Neural cell (in vitro differentiated cells): ENCODE measurements at regions not wholly inside any gene's neighbourhood (a gene's known extent, or its start where the extent isn't known, plus 50 kb on each side); places are given as distances from the start of the nearest gene placed in this dataset.

ENCODE experiments used
- CTCF ChIP-seq: fragments of 450-650 bp; IDR thresholded peaks from 2 replicates; pipeline ENCODE4 v1.5.1; 2014; ENCODE audit warnings: antibody characterized with exemption, mild to moderate bottlenecking, moderate library complexity; ENCODE audit not compliant: poor library complexity, severe bottlenecking
- EP300 ChIP-seq: fragments of 450-650 bp; conservative IDR thresholded peaks from 2 replicates; pipeline ENCODE4 v1.6.1; 2014; ENCODE audit warnings: antibody characterized with exemption, mild to moderate bottlenecking, moderate library complexity; ENCODE audit not compliant: poor library complexity, severe bottlenecking

GRCh38 chr2:4214444-4215205, 511.2 kb downstream of the DCDC2C start:
- TF ChIP-seq EP300 (no peak), CTCF (no peak)
